Skeletal muscle satellite cell (primary cell): ENCODE measurements at regions not wholly inside any gene's neighbourhood (a gene's known extent, or its start where the extent isn't known, plus 50 kb on each side); places are given as distances from the start of the nearest gene placed in this dataset.

ENCODE experiments used
- H3K27me3 ChIP-seq: 2 replicates; pipeline ENCODE4 v1.7.0; 2013; ENCODE audit warnings: low read length; ENCODE audit not compliant: control insufficient read depth, insufficient read depth
- H3K36me3 ChIP-seq: 2 replicates; pipeline ENCODE4 v1.7.0; 2013; ENCODE audit warnings: mild to moderate bottlenecking, control low read depth, low read length; ENCODE audit not compliant: insufficient read depth
- H3K4me1 ChIP-seq: 2 replicates; pipeline ENCODE4 v1.7.0; 2013; ENCODE audit warnings: low read length; ENCODE audit not compliant: control insufficient read depth, insufficient read depth
- H3K4me2 ChIP-seq: 2 replicates; pipeline ENCODE4 v1.7.0; 2013; ENCODE audit warnings: mild to moderate bottlenecking, low read length
- H3K4me3 ChIP-seq: 2 replicates; pipeline ENCODE4 v1.7.0; 2013; ENCODE audit warnings: low read length
- H3K9ac ChIP-seq: 2 replicates; pipeline ENCODE4 v1.7.0; 2013; ENCODE audit warnings: mild to moderate bottlenecking, low read depth, low read length, moderate library complexity
- H3K9me3 ChIP-seq: replicated peaks from 2 replicates; pipeline ENCODE4 v1.7.0; 2013; ENCODE audit warnings: mild to moderate bottlenecking, control low read depth, low read length

DNA sequence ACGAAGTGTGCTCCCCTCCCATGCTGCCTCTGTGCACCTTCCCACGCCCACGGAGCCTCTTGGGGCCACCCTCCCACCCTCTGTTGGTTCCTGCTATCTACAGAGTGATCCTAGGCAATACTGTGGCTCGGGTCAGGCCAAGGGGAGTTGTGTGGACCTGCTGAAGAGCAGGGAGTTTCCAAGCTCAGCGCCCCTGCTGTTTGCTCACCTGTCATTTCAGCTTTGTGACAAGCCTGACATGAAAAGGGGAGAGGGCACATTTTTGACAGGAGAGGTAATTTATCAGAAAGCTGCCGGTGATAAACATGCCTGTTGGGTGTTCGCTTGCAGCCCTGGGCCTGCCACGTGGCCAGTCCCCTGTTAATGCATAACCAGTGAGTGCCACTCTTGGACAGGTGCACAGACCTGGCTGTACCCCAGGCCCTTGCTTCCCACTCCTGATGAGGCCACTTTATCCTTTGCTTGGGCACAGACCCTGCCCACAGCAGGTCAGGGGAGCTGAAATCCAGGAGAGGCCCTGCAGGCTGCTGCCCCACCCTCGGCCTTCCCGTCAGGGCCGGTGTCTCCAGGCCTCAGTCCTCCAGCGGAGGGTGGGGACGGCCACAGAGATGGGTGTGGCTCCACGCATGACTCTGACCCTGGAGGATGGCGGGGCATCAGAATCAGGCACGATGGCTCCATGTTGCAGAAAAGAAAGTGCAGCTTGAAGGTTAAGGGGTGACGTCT is 201.5 kb upstream of the GPR12 start:
- H3K4me2 ChIP-seq, result no peak overlapping the region
- no peak overlapping the region for H3K9ac ChIP-seq
- peaks cover 11% of the 10 kb centered on the region for H3K4me1 ChIP-seq
- H3K27me3 ChIP-seq, result peaks cover 62% of the 10 kb centered on the region
- H3K9me3 ChIP-seq, result no peaks in the 10 kb centered on the region
- no peak overlapping the region for H3K4me3 ChIP-seq
- no peaks in the 10 kb centered on the region for H3K36me3 ChIP-seq

DNA sequence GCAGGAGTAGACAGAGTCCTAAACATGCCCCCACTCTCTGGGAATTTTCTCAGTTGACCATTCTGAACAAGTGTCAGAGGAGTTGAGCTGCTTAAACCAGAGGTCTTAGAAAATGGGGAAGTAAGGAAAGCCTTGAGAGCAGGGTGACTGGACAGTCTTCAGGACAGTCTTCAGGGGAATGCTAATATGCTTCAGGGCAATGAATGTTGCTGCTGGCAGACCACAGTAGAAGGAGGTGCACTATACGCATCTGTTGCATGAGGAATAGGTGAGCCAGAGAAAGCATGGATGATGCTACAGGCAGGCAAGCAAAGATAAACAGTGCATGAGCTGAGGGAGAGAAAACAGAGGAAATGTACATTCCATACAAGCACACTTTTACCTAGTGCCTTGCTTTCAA is 196.6 kb upstream of the GPR12 start:
- Histone ChIP-seq H3K27me3 (peaks cover 65% of the 10 kb centered on the region), H3K4me2 (no peak overlapping the region), H3K9ac (no peak overlapping the region), H3K4me1 (no peaks in the 10 kb centered on the region), H3K4me3 (no peak overlapping the region), H3K36me3 (no peaks in the 10 kb centered on the region), H3K9me3 (no peaks in the 10 kb centered on the region)

DNA sequence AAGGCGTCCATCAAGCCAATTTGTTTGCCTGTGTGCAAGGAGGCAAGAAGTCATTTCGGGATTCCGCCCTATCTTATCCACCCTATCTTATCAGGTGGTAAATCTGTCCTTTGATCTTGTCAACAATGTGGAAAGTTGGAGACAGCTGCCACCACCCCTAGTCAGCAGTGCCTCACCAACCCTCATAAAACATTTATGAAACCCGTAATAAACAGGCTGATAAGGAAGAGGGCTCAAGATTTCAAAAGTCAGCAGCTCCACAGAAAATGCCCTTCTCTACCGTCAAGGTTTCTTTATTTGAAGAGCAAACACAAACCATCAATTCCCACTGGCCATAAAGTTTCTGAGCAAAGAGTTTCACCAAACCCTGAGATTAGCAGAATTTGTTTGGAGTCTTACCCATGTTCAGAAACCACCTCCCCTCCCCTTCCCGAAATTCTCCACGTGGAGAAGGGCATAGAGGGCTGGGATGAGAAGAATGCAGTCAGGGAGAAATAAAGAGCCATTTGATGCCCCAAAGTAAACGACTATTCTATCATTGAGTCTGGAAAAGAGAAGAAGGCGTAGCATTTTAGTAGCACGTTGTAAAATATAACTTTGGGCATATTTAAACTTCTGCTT is 196.0 kb upstream of the GPR12 start:
- no peak overlapping the region for H3K4me2 ChIP-seq
- H3K36me3 ChIP-seq, result no peaks in the 10 kb centered on the region
- H3K4me1 ChIP-seq, result no peaks in the 10 kb centered on the region
- H3K4me3 ChIP-seq, result no peak overlapping the region
- no peaks in the 10 kb centered on the region for H3K9me3 ChIP-seq
- no peak overlapping the region for H3K9ac ChIP-seq
- H3K27me3 ChIP-seq, result peaks cover 67% of the 10 kb centered on the region

DNA sequence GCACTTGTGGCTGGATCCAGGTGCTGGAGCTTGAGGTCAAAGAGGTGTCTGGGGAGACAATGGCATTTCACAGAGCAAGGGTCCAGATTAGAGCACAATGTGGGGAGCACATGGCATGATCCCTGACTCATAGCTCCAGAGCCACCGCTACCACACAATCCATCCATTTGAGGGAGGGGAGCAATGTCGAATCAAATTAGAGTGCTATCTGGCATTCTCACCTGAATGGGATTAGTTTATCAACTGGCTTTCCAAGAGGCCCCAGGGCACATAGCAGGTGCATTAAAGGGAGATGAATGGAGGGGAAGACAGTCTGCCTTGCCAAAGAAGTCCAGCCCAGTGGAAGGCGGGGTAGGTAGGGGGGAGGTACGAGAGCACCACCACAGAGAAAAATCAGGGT is 194.4 kb upstream of the GPR12 start:
- Histone ChIP-seq H3K4me1 (no peaks in the 10 kb centered on the region), H3K4me3 (no peak overlapping the region), H3K27me3 (peaks cover 57% of the 10 kb centered on the region), H3K9me3 (no peaks in the 10 kb centered on the region), H3K4me2 (no peak overlapping the region), H3K36me3 (no peaks in the 10 kb centered on the region), H3K9ac (no peak overlapping the region)

DNA sequence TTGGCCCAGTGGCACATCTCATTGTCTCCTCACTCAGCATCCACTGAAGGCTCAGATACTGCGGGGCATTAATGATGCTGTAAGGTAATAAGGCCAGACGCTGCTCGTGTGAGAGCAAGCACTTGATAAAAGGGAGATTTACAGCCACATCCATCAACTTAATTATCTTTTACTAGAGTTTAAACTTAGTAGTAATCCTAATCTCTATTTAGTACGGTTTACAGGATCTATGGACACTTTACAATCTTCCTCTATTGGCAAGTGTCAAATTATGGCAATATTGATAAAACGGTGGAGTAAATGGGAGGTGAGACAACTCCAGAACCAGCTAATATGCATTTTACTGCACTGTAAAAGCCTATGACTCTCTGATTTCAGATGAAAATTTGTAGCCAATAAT is 192.7 kb upstream of the GPR12 start:
- peaks cover 47% of the 10 kb centered on the region for H3K27me3 ChIP-seq
- no peaks in the 10 kb centered on the region for H3K9me3 ChIP-seq
- H3K9ac ChIP-seq, result no peak overlapping the region
- H3K4me3 ChIP-seq, result no peak overlapping the region
- no peak overlapping the region for H3K4me2 ChIP-seq
- no peaks in the 10 kb centered on the region for H3K4me1 ChIP-seq
- H3K36me3 ChIP-seq, result no peaks in the 10 kb centered on the region

DNA sequence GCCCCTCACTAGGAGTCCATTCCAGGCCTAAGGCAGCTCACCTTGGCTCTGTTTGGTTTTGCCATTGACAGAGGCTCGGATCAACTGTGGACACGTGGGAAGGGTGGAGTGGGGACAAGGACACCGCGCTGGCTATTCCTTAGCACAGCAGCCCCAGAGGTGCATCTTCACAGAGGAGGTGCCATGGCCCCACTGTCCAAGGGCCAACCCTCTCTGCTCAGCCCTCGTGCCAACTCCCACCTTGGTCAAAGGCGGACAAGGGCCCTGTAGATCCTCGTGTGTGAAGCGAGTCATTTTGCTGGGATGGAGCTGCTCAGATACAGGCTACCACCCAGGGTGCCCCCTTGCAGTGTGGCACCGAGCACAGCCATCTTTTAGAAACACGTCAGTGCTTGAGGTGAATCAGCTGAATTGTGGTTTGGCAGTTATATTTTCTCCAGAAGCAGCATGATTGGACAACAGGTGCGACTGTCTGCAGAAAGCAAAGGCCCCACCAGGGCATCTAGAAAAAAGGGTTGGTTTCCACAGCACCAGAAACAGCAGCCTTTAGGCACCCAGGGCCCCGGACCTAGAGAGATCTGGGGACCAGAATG is 192.1 kb upstream of the GPR12 start:
- no peak overlapping the region for H3K4me2 ChIP-seq
- no peak overlapping the region for H3K4me3 ChIP-seq
- no peaks in the 10 kb centered on the region for H3K9me3 ChIP-seq
- peaks cover 44% of the 10 kb centered on the region for H3K27me3 ChIP-seq
- H3K4me1 ChIP-seq, result no peaks in the 10 kb centered on the region
- H3K9ac ChIP-seq, result no peak overlapping the region
- H3K36me3 ChIP-seq, result no peaks in the 10 kb centered on the region

DNA sequence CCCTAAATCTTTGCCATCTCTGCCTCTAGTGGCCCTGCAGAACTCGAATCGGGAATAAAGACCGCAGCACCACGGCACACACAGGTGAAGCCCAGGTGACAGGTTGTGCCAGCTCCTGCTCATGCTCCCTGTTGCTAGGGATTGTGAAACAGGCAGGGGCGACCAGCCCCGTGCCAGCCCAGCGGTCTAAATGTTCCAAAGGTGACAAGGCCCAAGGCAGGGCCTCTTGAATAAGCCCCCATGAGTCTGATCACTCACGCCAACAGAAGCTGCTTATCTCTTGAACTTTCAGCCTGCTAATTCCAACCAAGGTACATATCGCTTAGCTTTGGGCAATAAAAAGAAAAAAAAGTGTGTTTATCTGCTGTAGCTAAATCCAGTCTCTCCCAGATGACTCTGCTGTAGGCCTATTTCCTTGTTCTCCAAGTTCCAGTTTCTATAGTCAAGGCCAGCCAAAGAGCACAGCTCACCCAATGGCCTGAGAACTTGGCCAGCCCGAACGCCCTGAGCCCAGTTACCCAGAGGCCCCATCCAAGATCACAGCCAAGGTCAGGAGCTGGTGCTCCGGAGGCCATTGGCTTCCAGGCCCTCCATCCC is 191.1 kb upstream of the GPR12 start:
- Histone ChIP-seq H3K27me3 (peaks cover 36% of the 10 kb centered on the region), H3K36me3 (no peaks in the 10 kb centered on the region), H3K4me1 (no peaks in the 10 kb centered on the region), H3K4me2 (no peak overlapping the region), H3K9me3 (no peaks in the 10 kb centered on the region), H3K4me3 (no peak overlapping the region), H3K9ac (no peak overlapping the region)

DNA sequence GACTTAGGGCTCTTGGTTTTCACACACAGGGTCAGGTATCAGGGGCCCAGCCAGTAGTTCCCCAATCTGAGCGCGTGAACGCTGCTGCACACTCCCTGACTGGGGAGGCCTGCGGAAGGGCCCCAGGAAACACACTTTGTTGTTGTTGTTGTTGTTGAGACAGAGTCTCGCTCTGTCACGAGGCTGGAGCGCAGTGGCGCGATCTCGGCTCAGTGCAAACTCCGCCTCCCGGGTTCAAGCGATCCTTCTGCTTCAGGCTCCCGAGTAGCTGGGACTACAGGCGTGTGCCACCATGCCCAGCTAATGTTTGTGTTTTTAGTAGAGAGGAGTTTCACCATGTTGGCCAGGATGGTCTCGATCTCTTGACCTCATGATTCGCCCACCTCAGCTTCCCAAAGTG is 190.4 kb upstream of the GPR12 start:
- Histone ChIP-seq H3K4me1 (no peaks in the 10 kb centered on the region), H3K36me3 (no peaks in the 10 kb centered on the region), H3K9ac (no peak overlapping the region), H3K27me3 (peaks cover 39% of the 10 kb centered on the region), H3K4me2 (no peak overlapping the region), H3K9me3 (no peaks in the 10 kb centered on the region), H3K4me3 (no peak overlapping the region)

DNA sequence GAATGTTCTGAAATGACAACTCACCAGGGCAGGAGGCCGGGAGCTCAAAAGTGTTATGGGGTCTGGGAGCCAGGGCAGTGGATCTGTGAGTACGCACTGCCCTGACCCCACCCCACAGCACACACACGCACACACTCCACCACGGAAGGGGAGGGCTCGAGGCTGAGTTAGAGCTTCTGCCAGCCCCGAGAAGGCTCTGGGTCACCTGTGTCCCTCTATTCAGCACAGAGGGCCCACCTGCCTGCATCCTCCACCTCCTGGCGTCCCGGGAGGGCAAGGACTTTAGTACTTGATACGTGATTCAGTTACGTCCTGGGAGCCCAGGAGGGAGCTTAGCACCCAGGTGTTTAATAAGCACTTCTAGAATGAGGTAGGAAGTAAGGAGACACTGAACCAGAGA is 190.0 kb upstream of the GPR12 start:
- Histone ChIP-seq H3K4me2 (no peak overlapping the region), H3K4me3 (no peak overlapping the region), H3K36me3 (no peaks in the 10 kb centered on the region), H3K9ac (no peak overlapping the region), H3K27me3 (peaks cover 42% of the 10 kb centered on the region), H3K9me3 (no peaks in the 10 kb centered on the region), H3K4me1 (no peaks in the 10 kb centered on the region)

DNA sequence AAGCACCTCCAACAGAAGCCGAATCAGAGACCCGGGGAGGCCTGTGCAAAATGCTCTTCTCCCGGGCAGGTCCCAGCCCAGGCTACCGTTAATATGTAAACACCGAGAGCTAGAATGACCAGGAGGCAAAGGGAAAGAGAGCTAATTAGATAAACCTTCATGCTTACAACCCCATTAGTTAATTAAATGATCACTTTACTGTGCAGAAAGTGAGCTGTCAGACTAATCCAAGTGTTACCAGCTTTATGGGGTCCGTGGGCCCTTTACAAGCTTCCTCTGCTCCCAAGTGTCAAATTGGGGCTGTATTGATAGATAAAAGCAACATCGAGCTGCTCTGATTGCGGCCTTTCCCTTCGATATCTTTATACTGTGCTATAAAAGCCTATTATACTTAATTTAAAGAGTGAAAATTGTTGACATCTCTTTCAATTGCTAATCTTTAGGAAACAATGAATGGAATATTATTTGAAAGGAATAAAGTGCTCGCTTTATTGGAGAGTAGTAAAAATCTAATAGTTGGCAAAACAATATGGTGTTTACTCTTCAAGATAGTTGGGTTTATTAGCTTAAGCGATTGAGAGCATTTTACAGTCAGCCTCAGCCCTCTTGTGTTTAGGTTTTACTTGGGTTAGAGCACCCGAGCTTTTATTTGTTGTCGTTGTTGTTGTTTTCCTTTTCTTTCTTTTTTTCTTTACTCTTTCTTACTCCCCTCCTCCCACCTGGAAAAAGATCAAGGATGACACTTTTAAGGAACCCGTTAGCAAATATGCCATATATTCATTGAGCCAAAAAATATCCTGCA is 189.3 kb upstream of the GPR12 start:
- Histone ChIP-seq H3K9ac (no peak overlapping the region), H3K4me1 (no peaks in the 10 kb centered on the region), H3K27me3 (peaks cover 42% of the 10 kb centered on the region), H3K36me3 (no peaks in the 10 kb centered on the region), H3K4me2 (no peak overlapping the region), H3K9me3 (no peaks in the 10 kb centered on the region), H3K4me3 (no peak overlapping the region)

DNA sequence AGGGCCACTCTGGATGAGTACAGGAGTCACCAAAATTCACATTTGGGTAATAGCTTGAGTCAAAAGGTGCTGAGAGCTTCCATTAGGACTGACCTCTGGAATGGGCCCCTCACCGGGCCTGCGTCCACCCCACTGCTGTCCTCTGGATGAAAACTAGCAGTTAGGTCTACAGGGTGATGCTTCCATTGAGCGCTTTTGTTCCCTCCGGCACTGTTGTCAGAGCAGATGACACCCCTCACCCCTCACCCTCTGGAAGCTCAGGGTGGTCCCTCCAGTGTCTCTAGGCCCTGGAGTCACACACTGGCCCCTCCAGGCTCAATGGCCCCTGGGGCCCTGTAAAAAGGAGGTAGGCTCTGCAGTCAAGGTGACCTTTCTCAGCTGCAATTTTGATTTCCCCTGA is 187.8 kb upstream of the GPR12 start:
- Histone ChIP-seq H3K4me3 (no peak overlapping the region), H3K9ac (no peak overlapping the region), H3K4me1 (no peaks in the 10 kb centered on the region), H3K27me3 (peaks cover 41% of the 10 kb centered on the region), H3K36me3 (no peaks in the 10 kb centered on the region), H3K4me2 (no peak overlapping the region), H3K9me3 (no peaks in the 10 kb centered on the region)
